GM23338 (cell line): ENCODE measurements at regions not wholly inside any gene's neighbourhood (a gene's known extent, or its start where the extent isn't known, plus 50 kb on each side); places are given as distances from the start of the nearest gene placed in this dataset.

Experiments
- ATAC-seq: fragments of 200-7000 bp; cut with Tn5 transposase; 3 replicates; pipeline ENCODE4 v1.9.1; 2020
- DNase-seq: peaks from one replicate; pipeline ENCODE4 v3.0.0-alpha.2; 2015; ENCODE audit warnings: low spot score
- H2AFZ ChIP-seq: fragments of 200-600 bp; sonication (generic); 2 replicates; pipeline ENCODE4 v1.8.0; 2016; ENCODE audit warnings: antibody characterized with exemption, mild to moderate bottlenecking, moderate library complexity
- H3F3A ChIP-seq: fragments of 200-600 bp; sonication (generic); replicated peaks from 2 replicates; pipeline ENCODE4 v1.8.0; 2017; ENCODE audit warnings: antibody characterized with exemption, mixed run types, low read depth
- H3K27ac ChIP-seq: fragments of 200-600 bp; sonication (generic); 2 replicates; pipeline ENCODE4 v1.6.1; 2016; ENCODE audit warnings: low read depth
- H3K27me3 ChIP-seq: fragments of 200-600 bp; sonication (generic); 2 replicates; pipeline ENCODE4 v1.8.0; 2016; ENCODE audit warnings: mild to moderate bottlenecking, mixed run types, moderate library complexity; ENCODE audit not compliant: insufficient read depth
- H3K36me3 ChIP-seq: fragments of 200-600 bp; sonication (generic); 2 replicates; pipeline ENCODE4 v1.8.0; 2016; ENCODE audit warnings: mild to moderate bottlenecking; ENCODE audit not compliant: insufficient read depth
- H3K4me1 ChIP-seq: fragments of 200-600 bp; sonication (generic); 2 replicates; pipeline ENCODE4 v1.8.0; 2016; ENCODE audit warnings: mild to moderate bottlenecking, moderate library complexity; ENCODE audit not compliant: insufficient read depth
- H3K4me2 ChIP-seq: fragments of 200-600 bp; sonication (generic); 2 replicates; pipeline ENCODE4 v1.7.1; 2017; ENCODE audit warnings: mixed run types
- H3K4me3 ChIP-seq: fragments of 200-600 bp; sonication (generic); 2 replicates; pipeline ENCODE4 v1.6.1; 2016; ENCODE audit warnings: mixed run types
- H3K79me2 ChIP-seq: fragments of 200-600 bp; sonication (generic); replicated peaks from 2 replicates; pipeline ENCODE4 v1.8.0; 2017; ENCODE audit warnings: mild to moderate bottlenecking; ENCODE audit not compliant: insufficient read depth
- H3K9me2 ChIP-seq: fragments of 200-600 bp; sonication (generic); 2 replicates; pipeline ENCODE4 v1.8.0; 2017; ENCODE audit not compliant: insufficient read depth
- H4K20me1 ChIP-seq: fragments of 200-600 bp; sonication (generic); replicated peaks from 2 replicates; pipeline ENCODE4 v1.8.0; 2017; ENCODE audit warnings: mild to moderate bottlenecking; ENCODE audit not compliant: insufficient read depth
- H3K27ac Mint-ChIP-seq: 2 replicates; pipeline ENCODE4 v1.8.0; 2020; ENCODE audit warnings: inconsistent platforms, mild to moderate bottlenecking, moderate library complexity, mixed read lengths
- H3K27me3 Mint-ChIP-seq: 3 replicates; pipeline ENCODE4 v1.8.0; 2022; ENCODE audit warnings: low read depth, mild to moderate bottlenecking, moderate library complexity, mixed read lengths, inconsistent platforms; ENCODE audit not compliant: insufficient read depth, poor library complexity
- H3K36me3 Mint-ChIP-seq: 3 replicates; pipeline ENCODE4 v1.8.0; 2021; ENCODE audit warnings: low read depth, mild to moderate bottlenecking, inconsistent platforms, moderate library complexity, mixed read lengths
- H3K4me1 Mint-ChIP-seq: 3 replicates; pipeline ENCODE4 v1.8.0; 2020; ENCODE audit warnings: mild to moderate bottlenecking, inconsistent platforms, mixed read lengths
- H3K4me3 Mint-ChIP-seq: 3 replicates; pipeline ENCODE4 v1.8.0; 2021; ENCODE audit warnings: moderate library complexity, mild to moderate bottlenecking, inconsistent platforms, mixed read lengths
- H3K9me3 Mint-ChIP-seq: 3 replicates; pipeline ENCODE4 v1.8.0; 2020; ENCODE audit warnings: moderate library complexity, mild to moderate bottlenecking, inconsistent platforms, mixed read lengths
- CREB1 ChIP-seq: fragments of 250-450 bp; sonication (Bioruptor Pico); IDR thresholded peaks from 2 replicates; pipeline ENCODE4 v1.5.0; 2020; ENCODE audit warnings: low read depth, mild to moderate bottlenecking, moderate library complexity
- CTCF ChIP-seq, 2 experiments: fragments of 200-600 bp in 1 of 2; sonication (generic) in 1 of 2; conservative IDR thresholded peaks; 2 replicates each; pipeline versions ENCODE4 v1.5.1 to v1.6.1; 2016 to 2017; ENCODE audit warnings: antibody characterized with exemption in 2 of 2, low read depth in 2 of 2, mild to moderate bottlenecking in 2 of 2, moderate library complexity in 1 of 2
- EZH2 ChIP-seq: fragments of 200-600 bp; sonication (generic); IDR thresholded peaks from one replicate; pipeline ENCODE4 v1.8.0; 2017; ENCODE audit warnings: antibody characterized with exemption, mild to moderate bottlenecking, low read depth; ENCODE audit not compliant: unreplicated experiment
- EZH2phosphoT487 ChIP-seq: fragments of 200-600 bp; sonication (generic); IDR thresholded peaks from one replicate; pipeline ENCODE4 v1.8.1; 2018; ENCODE audit warnings: antibody characterized with exemption; ENCODE audit not compliant: unreplicated experiment
- JUNB ChIP-seq: IDR thresholded peaks from one replicate; pipeline ENCODE4 v1.6.1; 2016; ENCODE audit warnings: antibody characterized with exemption; ENCODE audit not compliant: unreplicated experiment
- NANOG ChIP-seq: IDR thresholded peaks from 2 replicates; pipeline ENCODE4 v1.6.1; 2016; ENCODE audit warnings: antibody characterized with exemption, borderline replicate concordance
- POLR2AphosphoS5 ChIP-seq: IDR thresholded peaks from 2 replicates; pipeline ENCODE4 v1.6.1; 2016; ENCODE audit warnings: antibody characterized with exemption, low read depth
- REST ChIP-seq: IDR thresholded peaks from one replicate; pipeline ENCODE4 v1.6.1; 2018; ENCODE audit warnings: antibody characterized with exemption; ENCODE audit not compliant: unreplicated experiment
- STAT1 ChIP-seq: IDR thresholded peaks from one replicate; pipeline ENCODE4 v1.6.1; 2016; ENCODE audit warnings: antibody characterized with exemption; ENCODE audit not compliant: unreplicated experiment
- ZNF114 ChIP-seq: fragments of 250-450 bp; sonication (Bioruptor Pico); IDR thresholded peaks from 2 replicates; pipeline ENCODE4 v1.5.0; 2020; ENCODE audit warnings: mild to moderate bottlenecking, moderate library complexity
- ZNF331 ChIP-seq: fragments of 250-450 bp; sonication (Bioruptor Pico); IDR thresholded peaks from 2 replicates; pipeline ENCODE4 v1.5.0; 2020; ENCODE audit warnings: low read depth, mild to moderate bottlenecking, moderate library complexity
- TF ChIP-seq, protein P1 (sequence below): IDR thresholded peaks from 2 replicates; pipeline ENCODE4 v1.6.1; 2016; ENCODE audit warnings: antibody characterized with exemption

GRCh38 chr2:62370321-62371250, 135.4 kb downstream of the TMEM17 start (continued):
- TF ChIP-seq EZH2, result no peak
- no peak for TF ChIP-seq EZH2phosphoT487
- no peak for TF ChIP-seq CTCF (conservative IDR thresholded peaks at IDR 0.05; ENCODE audit: low read depth in 2 of 2)
- no peak for TF ChIP-seq STAT1
- no peak for TF ChIP-seq ZNF331 (CRISPR knock-in tag)
- TF ChIP-seq, protein P1, sequence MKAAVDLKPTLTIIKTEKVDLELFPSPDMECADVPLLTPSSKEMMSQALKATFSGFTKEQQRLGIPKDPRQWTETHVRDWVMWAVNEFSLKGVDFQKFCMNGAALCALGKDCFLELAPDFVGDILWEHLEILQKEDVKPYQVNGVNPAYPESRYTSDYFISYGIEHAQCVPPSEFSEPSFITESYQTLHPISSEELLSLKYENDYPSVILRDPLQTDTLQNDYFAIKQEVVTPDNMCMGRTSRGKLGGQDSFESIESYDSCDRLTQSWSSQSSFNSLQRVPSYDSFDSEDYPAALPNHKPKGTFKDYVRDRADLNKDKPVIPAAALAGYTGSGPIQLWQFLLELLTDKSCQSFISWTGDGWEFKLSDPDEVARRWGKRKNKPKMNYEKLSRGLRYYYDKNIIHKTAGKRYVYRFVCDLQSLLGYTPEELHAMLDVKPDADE, result no peak
- no peak for TF ChIP-seq NANOG
- no peak for TF ChIP-seq REST

GRCh38 chr2:62369541-62370202, 136.3 kb downstream of the TMEM17 start:
- peaks cover 23% of the 10 kb centered on the region; the same call in 2 of the 3 replicates for H3K36me3 Mint-ChIP-seq
- TF ChIP-seq REST (no peak), ZNF331 (CRISPR knock-in tag) (no peak), JUNB (no peak), NANOG (no peak), STAT1 (no peak), EZH2 (no peak), ZNF114 (CRISPR knock-in tag) (no peak), EZH2phosphoT487 (no peak), CREB1 (CRISPR knock-in tag) (no peak), POLR2AphosphoS5 (no peak)
- TF ChIP-seq, protein P1, result no peak

More at GRCh38 chr2:62369541-62370202, 136.3 kb downstream of the TMEM17 start:
- Histone ChIP-seq H3K4me2 (no peak overlapping the region), H3K27me3 (no peaks in the 10 kb centered on the region), H2AFZ (no peak overlapping the region), H3K36me3 (peaks cover 22% of the 10 kb centered on the region; the same call in 1 of the 2 replicates), H3K9me2 (no peaks in the 10 kb centered on the region), H4K20me1 (no peaks in the 10 kb centered on the region), H3K4me3 (no peak overlapping the region), H3K27ac (no peak overlapping the region), H3K4me1 (peaks cover 14% of the 10 kb centered on the region), H3F3A (no peaks in the 10 kb centered on the region), H3K79me2 (no peaks in the 10 kb centered on the region)
- Mint-ChIP-seq H3K4me3 (no peak overlapping the region), H3K4me1 (peaks cover 19% of the 10 kb centered on the region), H3K27me3 (peaks cover 8% of the 10 kb centered on the region), H3K9me3 (peaks cover 25% of the 10 kb centered on the region), H3K27ac (no peak overlapping the region)
- no peak for DNase-seq
- no peak for ATAC-seq
